GM19324 (cell line): ENCODE measurements at regions not wholly inside any gene's neighbourhood (a gene's known extent, or its start where the extent isn't known, plus 50 kb on each side); places are given as distances from the start of the nearest gene placed in this dataset.
"Not testable (repeated sequence)": the region's sequence is repeated elsewhere in the genome, so short reads cannot be mapped to it uniquely, and the experiment has no call there.

Source experiments
- ATAC-seq: cut with Tn5 transposase; IDR thresholded peaks from one replicate; pipeline ENCODE4 v1.9.1; 2021; ENCODE audit warnings: mild to moderate bottlenecking, moderate library complexity; ENCODE audit not compliant: unreplicated experiment, low FRiP score

GRCh38 chr15:22196423-22196822 lies 116.1 kb downstream of the OR4M2 start:
- ATAC-seq = not testable (repeated sequence)

GRCh38 chr15:22200417-22200816 lies 120.1 kb downstream of the OR4M2 start:
- not testable (repeated sequence) for ATAC-seq

- ATAC-seq = not testable (repeated sequence)
Observed at GRCh38 chr15:22201993-22202659, 121.8 kb downstream of the OR4M2 start.

GRCh38 chr15:22203208-22203607 lies 122.9 kb downstream of the OR4M2 start:
- not testable (repeated sequence) for ATAC-seq

- not testable (repeated sequence) for ATAC-seq
Observed at GRCh38 chr15:22209086-22209485, 128.8 kb downstream of the OR4M2 start.

- not testable (repeated sequence) for ATAC-seq
Observed at GRCh38 chr15:22222596-22222995, 142.3 kb downstream of the OR4M2 start.

- ATAC-seq = no peak
Observed at GRCh38 chr15:22224241-22224671, 143.9 kb downstream of the OR4M2 start.

- ATAC-seq = not testable (repeated sequence)
Observed at GRCh38 chr15:22224961-22225360, 144.6 kb downstream of the OR4M2 start.

GRCh38 chr15:22226034-22226790 lies 145.9 kb downstream of the OR4M2 start:
- no peak for ATAC-seq

- ATAC-seq = no peak
Observed at GRCh38 chr15:22227411-22228100, 147.2 kb downstream of the OR4M2 start.

- ATAC-seq = no peak
Observed at GRCh38 chr15:22228101-22228762, 147.9 kb downstream of the OR4M2 start.

- ATAC-seq = no peak
Observed at GRCh38 chr15:22229990-22230819, 149.9 kb downstream of the OR4M2 start.

- ATAC-seq = no peak
Observed at GRCh38 chr15:22231603-22232002, 151.3 kb downstream of the OR4M2 start.

- no peak for ATAC-seq
Observed at GRCh38 chr15:22232675-22233074, 152.3 kb downstream of the OR4M2 start.

GRCh38 chr15:22235261-22235930 lies 155.1 kb downstream of the OR4M2 start:
- not testable (repeated sequence) for ATAC-seq

- no peak for ATAC-seq
Observed at GRCh38 chr15:22236469-22236868, 156.1 kb downstream of the OR4M2 start.

- no peak for ATAC-seq
Observed at GRCh38 chr15:22237891-22238275, 157.6 kb downstream of the OR4M2 start.

- ATAC-seq = not testable (repeated sequence)
Observed at GRCh38 chr15:22238276-22238958, 158.1 kb downstream of the OR4M2 start.
